GM12878 (cell line): ENCODE measurements at regions not wholly inside any gene's neighbourhood (a gene's known extent, or its start where the extent isn't known, plus 50 kb on each side); places are given as distances from the start of the nearest gene placed in this dataset.

Source experiments
- ATAC-seq: fragments of 200-7000 bp; cut with Tn5 transposase; 3 replicates; pipeline ENCODE4 v1.9.1; 2020; ENCODE audit warnings: mild to moderate bottlenecking, moderate library complexity
- BruUV-seq: library from RNA; stranded (reverse); fragments of 400-500 nt; replicated peaks from 2 replicates; lab custom pipeline; 2021; lab: Mats Ljungman, UMichigan
- CTCF ChIA-PET: fragments of 300-600 bp; sonication (Branson Sonifier 250); formaldehyde crosslinking; extraction: SDS; loops from one replicate; lab custom pipeline; 2021; ENCODE audit warnings: inconsistent platforms; lab: Yijun Ruan, JAX
- POLR2A ChIA-PET: fragments of 350-600 bp; formaldehyde crosslinking; extraction: SDS; loops from one replicate; lab custom pipeline; 2021; ENCODE audit warnings: inconsistent platforms; lab: Charles Lee
- RAD21 ChIA-PET: fragments of 300-600 bp; sonication (Branson Sonifier 250); formaldehyde crosslinking; loops from one replicate; lab custom pipeline; 2023; ENCODE audit warnings: antibody characterized with exemption; ENCODE audit not compliant: unreplicated experiment; lab: Charles Lee
- SMC1A ChIA-PET: fragments of 300-600 bp; sonication (Branson Sonifier 250); formaldehyde crosslinking; loops from one replicate; lab custom pipeline; 2023; ENCODE audit not compliant: unreplicated experiment, uncharacterized antibody; lab: Charles Lee
- DNase-seq: peaks from one replicate; pipeline ENCODE4 v3.0.0-alpha.2; 2011; ENCODE audit warnings: low read depth, low spot score
- FAIRE-seq: peaks from 3 replicates; lab custom pipeline; 2011; peaks lifted over from hg19 to GRCh38; lab: Jason Lieb, UNC
- H2AFZ ChIP-seq: 2 replicates; pipeline ENCODE4 v1.6.0; 2011; ENCODE audit warnings: low read depth, low read length, control low read depth; ENCODE audit not compliant: control insufficient read depth
- H3K27ac ChIP-seq: 2 replicates; pipeline ENCODE4 v1.5.1; 2011; ENCODE audit warnings: control low read depth; ENCODE audit not compliant: control insufficient read depth, insufficient read depth
- H3K27me3 ChIP-seq, 2 experiments: replicated peaks in 1 of 2; 2 replicates each; pipeline versions ENCODE4 v1.6.0 to v1.6.1; 2011; ENCODE audit warnings: low read length in 1 of 2; ENCODE audit not compliant: control insufficient read depth in 2 of 2, insufficient read depth in 2 of 2
- H3K36me3 ChIP-seq, 2 experiments: 2 replicates each; pipeline ENCODE4 v1.5.1; 2011; ENCODE audit warnings: low read length in 1 of 2; ENCODE audit not compliant: control insufficient read depth in 2 of 2, insufficient read depth in 2 of 2
- H3K4me1 ChIP-seq: 2 replicates; pipeline ENCODE4 v1.6.1; 2011; ENCODE audit warnings: mild to moderate bottlenecking, low read length, moderate library complexity, mixed read lengths; ENCODE audit not compliant: control insufficient read depth, insufficient read depth
- H3K4me2 ChIP-seq: 2 replicates; pipeline ENCODE4 v1.6.0; 2011; ENCODE audit warnings: control low read depth; ENCODE audit not compliant: control insufficient read depth, insufficient read depth
- H3K4me3 ChIP-seq: fragments of 200-600 bp; sonication (generic); 2 replicates; pipeline ENCODE4 v1.5.1; 2016
- H3K79me2 ChIP-seq: 2 replicates; pipeline ENCODE4 v1.6.0; 2011; ENCODE audit warnings: low read length; ENCODE audit not compliant: control insufficient read depth, insufficient read depth
- H3K9ac ChIP-seq: 2 replicates; pipeline ENCODE4 v1.8.0; 2011; ENCODE audit warnings: low read length, control low read depth, mixed read lengths; ENCODE audit not compliant: control insufficient read depth, insufficient read depth
- H3K9me3 ChIP-seq: replicated peaks from 3 replicates; pipeline ENCODE4 v1.5.1; 2011; ENCODE audit warnings: mild to moderate bottlenecking, low read length; ENCODE audit not compliant: control insufficient read depth, insufficient read depth
- H4K20me1 ChIP-seq: 2 replicates; pipeline ENCODE4 v1.6.0; 2011; ENCODE audit not compliant: control insufficient read depth, insufficient read depth
- DPF2 ChIP-seq: fragments of 450-650 bp; IDR thresholded peaks from 2 replicates; pipeline ENCODE4 v1.6.1; 2017; ENCODE audit warnings: mild to moderate bottlenecking
- JUNB ChIP-seq: IDR thresholded peaks from 2 replicates; pipeline ENCODE4 v1.6.1; 2016; ENCODE audit warnings: antibody characterized with exemption, mild to moderate bottlenecking
- KDM1A ChIP-seq: fragments of 200-600 bp; sonication (generic); IDR thresholded peaks from 2 replicates; pipeline ENCODE4 v1.6.1; 2016; ENCODE audit warnings: borderline replicate concordance
- MXI1 ChIP-seq: fragments of 150-350 bp; IDR thresholded peaks from 2 replicates; pipeline ENCODE4 v1.6.1; 2011; ENCODE audit warnings: low read depth, mild to moderate bottlenecking, inconsistent platforms, low read length, improper control_type of control experiment
- NRF1 ChIP-seq: conservative IDR thresholded peaks from 2 replicates; pipeline ENCODE4 v1.6.1; 2011; ENCODE audit warnings: mild to moderate bottlenecking, low read depth, low read length, improper control_type of control experiment
- RAD51 ChIP-seq: fragments of 450-650 bp; IDR thresholded peaks from 2 replicates; pipeline ENCODE4 v1.6.1; 2016; ENCODE audit warnings: moderate library complexity, mild to moderate bottlenecking, inconsistent platforms
- RBBP5 ChIP-seq: fragments of 200-600 bp; sonication (generic); conservative IDR thresholded peaks from 2 replicates; pipeline ENCODE4 v1.6.1; 2016
- RELA ChIP-seq: fragments of 450-650 bp; IDR thresholded peaks from 2 replicates; pipeline ENCODE4 v1.8.0; 2014; ENCODE audit warnings: borderline replicate concordance; ENCODE audit not compliant: partially characterized antibody
- SIX5 ChIP-seq: IDR thresholded peaks from 2 replicates; pipeline ENCODE4 v1.6.1; 2011; ENCODE audit warnings: mild to moderate bottlenecking, low read depth, low read length, moderate library complexity; ENCODE audit not compliant: severe bottlenecking
- WGBS: methylation state at CpG from one replicate; pipeline ENCODE4 v1.1.6; 2016; ENCODE audit warnings: low lambda C conversion rate; ENCODE audit not compliant: insufficient replicate concordance, insufficient coverage; ENCODE audit errors: missing lambda C conversion rate; 5-methylcytosine and 5-hydroxymethylcytosine counted together
- in situ Hi-C: fragments of 300-500 bp; cut with MboI; formaldehyde crosslinking; loops from 9 replicates; pipeline ENCODE4 v1.14.3; 2018; ENCODE audit warnings: mixed read lengths
- intact Hi-C: fragments of 100-400 bp; cut with micrococcal nuclease; formaldehyde crosslinking; loops from one replicate; pipeline ENCODE4 v1.14.2; 2022; ENCODE audit not compliant: unreplicated experiment
- TF ChIP-seq, protein P1 (sequence below): fragments of 450-650 bp; IDR thresholded peaks from 2 replicates; pipeline ENCODE4 v1.6.1; 2017; ENCODE audit warnings: borderline replicate concordance
- TF ChIP-seq, protein P2 (sequence below): fragments of 150-350 bp; IDR thresholded peaks from 2 replicates; pipeline ENCODE4 v1.6.1; 2014; ENCODE audit warnings: mild to moderate bottlenecking, low read depth, low read length
- TF ChIP-seq, protein P3 (sequence below): fragments of 450-650 bp; IDR thresholded peaks from 2 replicates; pipeline ENCODE4 v1.6.1; 2017; ENCODE audit warnings: low read depth, mild to moderate bottlenecking, moderate library complexity
- TF ChIP-seq, protein P4 (sequence below): fragments of 450-650 bp; IDR thresholded peaks from 2 replicates; pipeline ENCODE4 v1.6.1; 2017; ENCODE audit warnings: mild to moderate bottlenecking, moderate library complexity
- TF ChIP-seq, protein P5 (sequence below): fragments of 450-650 bp; IDR thresholded peaks from 2 replicates; pipeline ENCODE4 v1.6.1; 2016; ENCODE audit warnings: mild to moderate bottlenecking

DNA sequence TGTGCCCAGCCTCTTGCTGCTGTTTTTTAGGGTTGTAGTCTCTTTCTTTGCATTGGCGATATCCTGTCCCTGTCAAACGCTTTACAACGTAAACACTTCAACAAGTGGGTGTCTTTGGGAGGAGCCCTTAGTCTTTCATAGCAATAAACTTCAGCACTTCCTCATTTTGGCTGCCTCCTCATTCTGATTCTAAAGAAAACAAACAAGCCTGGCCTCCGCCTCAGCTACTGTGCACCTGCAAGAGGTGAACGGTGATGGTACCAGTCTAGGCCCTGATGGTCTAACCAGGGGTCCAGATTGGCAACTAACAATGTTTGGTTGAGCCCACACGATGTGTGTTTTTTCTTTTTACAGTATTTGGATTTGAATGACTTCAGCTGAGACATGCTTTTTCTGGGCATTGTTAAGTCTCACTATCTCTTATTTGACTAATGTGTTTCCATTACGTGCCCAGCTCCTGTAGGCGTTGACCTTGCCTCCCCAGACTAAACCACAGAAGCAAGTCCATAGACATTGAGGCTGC, 53.2 kb upstream of the CUL3 start:
- ATAC-seq (peak; percentile 93), FAIRE-seq (peak; percentile 75), DNase-seq (peak; percentile 55)
- H3K4me3 ChIP-seq, result no peak overlapping the region
- BruUV-seq, result no TSS peak
- RAD21 ChIA-PET, result interaction anchor here (1.3 to 1.7 kb wide), 6 partner anchors 13 to 165 kb away, joined by 3 to 8 read pairs (median 4); no protein-coding TSS in a partner anchor
- H3K36me3 ChIP-seq, result no peaks in the 10 kb centered on the region
- CTCF ChIA-PET, result interaction anchor here (0.6 to 5.0 kb wide), 7 partner anchors 9 to 1012 kb away, joined by 3 to 35 read pairs (median 3); no protein-coding TSS in a partner anchor
- WGBS, result 12% methylated on average over 8 of the region's 8 CpGs
- H3K4me2 ChIP-seq, result peak overlapping the region; percentile 56
- in situ Hi-C loops, result loop anchor here (25.0 kb wide), 1 partner anchor 651 kb away; no protein-coding TSS in a partner anchor
- no peaks in the 10 kb centered on the region for H3K79me2 ChIP-seq
- POLR2A ChIA-PET, result interaction anchor here (0.7 to 1.5 kb wide), 3 partner anchors 28 to 296 kb away, joined by 3 read pairs; no protein-coding TSS in a partner anchor
- H3K27me3 ChIP-seq, result no peaks in the 10 kb centered on the region
- no peaks in the 10 kb centered on the region for H4K20me1 ChIP-seq
- H2AFZ ChIP-seq, result peak overlapping the region; percentile 48
- H3K9ac ChIP-seq, result no peak overlapping the region
- peak overlapping the region; percentile 32; the same call in 1 of the 2 replicates for H3K27ac ChIP-seq
- intact Hi-C loops, result loop anchor here (5.0 kb wide), 1 partner anchor 116 kb away; no protein-coding TSS in a partner anchor
- SMC1A ChIA-PET, result interaction anchor here (0.8 to 2.2 kb wide), 9 partner anchors 8 to 269 kb away, joined by 3 to 8 read pairs (median 4); no protein-coding TSS in a partner anchor
- H3K9me3 ChIP-seq, result no peaks in the 10 kb centered on the region
- peaks cover 4% of the 10 kb centered on the region; the same call in 1 of the 2 replicates for H3K4me1 ChIP-seq
- no peak for TF ChIP-seq KDM1A
- no peak for TF ChIP-seq NRF1
- TF ChIP-seq JUNB, result no peak
- TF ChIP-seq, protein P1, sequence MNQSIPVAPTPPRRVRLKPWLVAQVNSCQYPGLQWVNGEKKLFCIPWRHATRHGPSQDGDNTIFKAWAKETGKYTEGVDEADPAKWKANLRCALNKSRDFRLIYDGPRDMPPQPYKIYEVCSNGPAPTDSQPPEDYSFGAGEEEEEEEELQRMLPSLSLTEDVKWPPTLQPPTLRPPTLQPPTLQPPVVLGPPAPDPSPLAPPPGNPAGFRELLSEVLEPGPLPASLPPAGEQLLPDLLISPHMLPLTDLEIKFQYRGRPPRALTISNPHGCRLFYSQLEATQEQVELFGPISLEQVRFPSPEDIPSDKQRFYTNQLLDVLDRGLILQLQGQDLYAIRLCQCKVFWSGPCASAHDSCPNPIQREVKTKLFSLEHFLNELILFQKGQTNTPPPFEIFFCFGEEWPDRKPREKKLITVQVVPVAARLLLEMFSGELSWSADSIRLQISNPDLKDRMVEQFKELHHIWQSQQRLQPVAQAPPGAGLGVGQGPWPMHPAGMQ, result no peak
- TF ChIP-seq, protein P2, sequence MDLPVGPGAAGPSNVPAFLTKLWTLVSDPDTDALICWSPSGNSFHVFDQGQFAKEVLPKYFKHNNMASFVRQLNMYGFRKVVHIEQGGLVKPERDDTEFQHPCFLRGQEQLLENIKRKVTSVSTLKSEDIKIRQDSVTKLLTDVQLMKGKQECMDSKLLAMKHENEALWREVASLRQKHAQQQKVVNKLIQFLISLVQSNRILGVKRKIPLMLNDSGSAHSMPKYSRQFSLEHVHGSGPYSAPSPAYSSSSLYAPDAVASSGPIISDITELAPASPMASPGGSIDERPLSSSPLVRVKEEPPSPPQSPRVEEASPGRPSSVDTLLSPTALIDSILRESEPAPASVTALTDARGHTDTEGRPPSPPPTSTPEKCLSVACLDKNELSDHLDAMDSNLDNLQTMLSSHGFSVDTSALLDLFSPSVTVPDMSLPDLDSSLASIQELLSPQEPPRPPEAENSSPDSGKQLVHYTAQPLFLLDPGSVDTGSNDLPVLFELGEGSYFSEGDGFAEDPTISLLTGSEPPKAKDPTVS, result no peak
- TF ChIP-seq RAD51, result no peak
- TF ChIP-seq, protein P3, sequence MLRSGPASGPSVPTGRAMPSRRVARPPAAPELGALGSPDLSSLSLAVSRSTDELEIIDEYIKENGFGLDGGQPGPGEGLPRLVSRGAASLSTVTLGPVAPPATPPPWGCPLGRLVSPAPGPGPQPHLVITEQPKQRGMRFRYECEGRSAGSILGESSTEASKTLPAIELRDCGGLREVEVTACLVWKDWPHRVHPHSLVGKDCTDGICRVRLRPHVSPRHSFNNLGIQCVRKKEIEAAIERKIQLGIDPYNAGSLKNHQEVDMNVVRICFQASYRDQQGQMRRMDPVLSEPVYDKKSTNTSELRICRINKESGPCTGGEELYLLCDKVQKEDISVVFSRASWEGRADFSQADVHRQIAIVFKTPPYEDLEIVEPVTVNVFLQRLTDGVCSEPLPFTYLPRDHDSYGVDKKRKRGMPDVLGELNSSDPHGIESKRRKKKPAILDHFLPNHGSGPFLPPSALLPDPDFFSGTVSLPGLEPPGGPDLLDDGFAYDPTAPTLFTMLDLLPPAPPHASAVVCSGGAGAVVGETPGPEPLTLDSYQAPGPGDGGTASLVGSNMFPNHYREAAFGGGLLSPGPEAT, result peak; percentile 33; the same call in 1 of the 2 replicates
- TF ChIP-seq RBBP5, result no peak
- TF ChIP-seq, protein P4, sequence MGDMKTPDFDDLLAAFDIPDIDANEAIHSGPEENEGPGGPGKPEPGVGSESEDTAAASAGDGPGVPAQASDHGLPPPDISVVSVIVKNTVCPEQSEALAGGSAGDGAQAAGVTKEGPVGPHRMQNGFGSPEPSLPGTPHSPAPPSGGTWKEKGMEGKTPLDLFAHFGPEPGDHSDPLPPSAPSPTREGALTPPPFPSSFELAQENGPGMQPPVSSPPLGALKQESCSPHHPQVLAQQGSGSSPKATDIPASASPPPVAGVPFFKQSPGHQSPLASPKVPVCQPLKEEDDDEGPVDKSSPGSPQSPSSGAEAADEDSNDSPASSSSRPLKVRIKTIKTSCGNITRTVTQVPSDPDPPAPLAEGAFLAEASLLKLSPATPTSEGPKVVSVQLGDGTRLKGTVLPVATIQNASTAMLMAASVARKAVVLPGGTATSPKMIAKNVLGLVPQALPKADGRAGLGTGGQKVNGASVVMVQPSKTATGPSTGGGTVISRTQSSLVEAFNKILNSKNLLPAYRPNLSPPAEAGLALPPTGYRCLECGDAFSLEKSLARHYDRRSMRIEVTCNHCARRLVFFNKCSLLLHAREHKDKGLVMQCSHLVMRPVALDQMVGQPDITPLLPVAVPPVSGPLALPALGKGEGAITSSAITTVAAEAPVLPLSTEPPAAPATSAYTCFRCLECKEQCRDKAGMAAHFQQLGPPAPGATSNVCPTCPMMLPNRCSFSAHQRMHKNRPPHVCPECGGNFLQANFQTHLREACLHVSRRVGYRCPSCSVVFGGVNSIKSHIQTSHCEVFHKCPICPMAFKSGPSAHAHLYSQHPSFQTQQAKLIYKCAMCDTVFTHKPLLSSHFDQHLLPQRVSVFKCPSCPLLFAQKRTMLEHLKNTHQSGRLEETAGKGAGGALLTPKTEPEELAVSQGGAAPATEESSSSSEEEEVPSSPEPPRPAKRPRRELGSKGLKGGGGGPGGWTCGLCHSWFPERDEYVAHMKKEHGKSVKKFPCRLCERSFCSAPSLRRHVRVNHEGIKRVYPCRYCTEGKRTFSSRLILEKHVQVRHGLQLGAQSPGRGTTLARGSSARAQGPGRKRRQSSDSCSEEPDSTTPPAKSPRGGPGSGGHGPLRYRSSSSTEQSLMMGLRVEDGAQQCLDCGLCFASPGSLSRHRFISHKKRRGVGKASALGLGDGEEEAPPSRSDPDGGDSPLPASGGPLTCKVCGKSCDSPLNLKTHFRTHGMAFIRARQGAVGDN, result no peak
- no peak for TF ChIP-seq RELA
- TF ChIP-seq SIX5, result no peak
- TF ChIP-seq DPF2, result peak; percentile 63; the same call in 1 of the 2 replicates
- TF ChIP-seq, protein P5, sequence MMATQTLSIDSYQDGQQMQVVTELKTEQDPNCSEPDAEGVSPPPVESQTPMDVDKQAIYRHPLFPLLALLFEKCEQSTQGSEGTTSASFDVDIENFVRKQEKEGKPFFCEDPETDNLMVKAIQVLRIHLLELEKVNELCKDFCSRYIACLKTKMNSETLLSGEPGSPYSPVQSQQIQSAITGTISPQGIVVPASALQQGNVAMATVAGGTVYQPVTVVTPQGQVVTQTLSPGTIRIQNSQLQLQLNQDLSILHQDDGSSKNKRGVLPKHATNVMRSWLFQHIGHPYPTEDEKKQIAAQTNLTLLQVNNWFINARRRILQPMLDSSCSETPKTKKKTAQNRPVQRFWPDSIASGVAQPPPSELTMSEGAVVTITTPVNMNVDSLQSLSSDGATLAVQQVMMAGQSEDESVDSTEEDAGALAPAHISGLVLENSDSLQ, result no peak
- no peak for TF ChIP-seq MXI1
